K562 (cell line): ENCODE measurements at regions not wholly inside any gene's neighbourhood (a gene's known extent, or its start where the extent isn't known, plus 50 kb on each side); places are given as distances from the start of the nearest gene placed in this dataset.

ENCODE experiments used
- ATAC-seq: fragments of 200-7000 bp; cut with Tn5 transposase; 3 replicates; pipeline ENCODE4 v1.9.1; 2020; ENCODE audit warnings: moderate library complexity
- BruUV-seq: library from RNA; stranded (reverse); fragments of 400-500 nt; replicated peaks from 2 replicates; lab custom pipeline; 2021; lab: Mats Ljungman, UMichigan
- CTCF ChIA-PET: fragments of 300-600 bp; formaldehyde crosslinking; extraction: SDS; loops from one replicate; lab custom pipeline; 2021; ENCODE audit warnings: low intra/inter-chr PET ratio; lab: Yijun Ruan, JAX
- POLR2A ChIA-PET: fragments of 300-600, 350-650 bp; sonication (Branson Sonifier 250); formaldehyde crosslinking; extraction: SDS; loops from one replicate; lab custom pipeline; 2021; ENCODE audit warnings: antibody characterized with exemption, inconsistent platforms; lab: Yijun Ruan, JAX
- DNase-seq, 4 experiments: peaks; one replicate each; pipeline versions ENCODE4 v3.0.0 to v3.0.0-alpha.2; 2011 to 2018; ENCODE audit warnings: low spot score in 3 of 4, mixed read lengths in 3 of 4; ENCODE audit errors: extremely low read depth in 1 of 4
- FAIRE-seq: peaks from 2 replicates; lab custom pipeline; 2011; peaks lifted over from hg19 to GRCh38; lab: Jason Lieb, UNC
- H2AFZ ChIP-seq: 2 replicates; pipeline ENCODE4 v1.6.0; 2011; ENCODE audit warnings: low read depth, low read length, control low read depth, inconsistent platforms
- H3K27ac ChIP-seq: fragments of 200-600 bp; 3 replicates; pipeline ENCODE4 v1.8.0; 2011; ENCODE audit warnings: low read depth, mild to moderate bottlenecking, control low read depth, inconsistent platforms, low read length, moderate library complexity, mixed read lengths; ENCODE audit errors: extremely low read depth
- H3K27me3 ChIP-seq, 2 experiments: fragments of 300-600 bp in 1 of 2; 2 replicates in 1 of 2; 3 replicates in 1 of 2; pipeline versions ENCODE4 v1.6.0 to v1.8.0; 2011; ENCODE audit warnings: inconsistent platforms in 2 of 2, low read length in 2 of 2, mild to moderate bottlenecking in 1 of 2, mixed read lengths in 1 of 2, moderate library complexity in 1 of 2; ENCODE audit not compliant: control insufficient read depth in 2 of 2, insufficient read depth in 2 of 2
- H3K36me3 ChIP-seq: fragments of 300-600 bp; 3 replicates; pipeline ENCODE4 v1.8.0; 2011; ENCODE audit warnings: mild to moderate bottlenecking, low read length, inconsistent platforms; ENCODE audit not compliant: control insufficient read depth, insufficient read depth
- H3K4me1 ChIP-seq, 2 experiments: fragments of 200-600 bp in 1 of 2; replicated peaks in 1 of 2; 2 replicates in 1 of 2; 3 replicates in 1 of 2; pipeline versions ENCODE4 v1.5.1 to v1.8.0; 2011; ENCODE audit warnings: inconsistent platforms in 2 of 2, low read length in 2 of 2, mild to moderate bottlenecking in 1 of 2, mixed read lengths in 1 of 2, moderate library complexity in 1 of 2; ENCODE audit not compliant: control insufficient read depth in 2 of 2, insufficient read depth in 2 of 2
- H3K4me2 ChIP-seq: 2 replicates; pipeline ENCODE4 v1.6.1; 2011; ENCODE audit warnings: low read length, control low read depth, inconsistent platforms, mixed read lengths; ENCODE audit not compliant: insufficient read depth
- H3K4me3 ChIP-seq: fragments of 200-600 bp; sonication (generic), shearing (Covaris generic); 2 replicates; pipeline ENCODE4 v1.5.1; 2016; ENCODE audit warnings: control low read depth, inconsistent platforms
- H3K79me2 ChIP-seq: fragments of 200-600 bp; 3 replicates; pipeline ENCODE4 v1.8.0; 2011; ENCODE audit warnings: low read length, inconsistent platforms; ENCODE audit not compliant: control insufficient read depth, insufficient read depth
- H3K9ac ChIP-seq, 2 experiments: 2 replicates each; pipeline versions ENCODE4 v1.6.0 to v1.6.1; 2011; ENCODE audit warnings: low read depth in 2 of 2, low read length in 2 of 2, control low read depth in 1 of 2, inconsistent platforms in 1 of 2, mild to moderate bottlenecking in 1 of 2, mixed read lengths in 1 of 2; ENCODE audit not compliant: insufficient read depth in 1 of 2
- H3K9me1 ChIP-seq: one replicate; pipeline ENCODE4 v1.6.0; 2011; ENCODE audit warnings: inconsistent platforms, mild to moderate bottlenecking, low read length, moderate library complexity; ENCODE audit not compliant: control insufficient read depth, insufficient read depth
- H3K9me3 ChIP-seq: replicated peaks from 2 replicates; pipeline ENCODE4 v1.5.1; 2011; ENCODE audit warnings: low read depth, low read length, inconsistent platforms; ENCODE audit not compliant: control insufficient read depth, insufficient read depth
- H4K20me1 ChIP-seq: replicated peaks from 2 replicates; pipeline ENCODE4 v1.6.1; 2011; ENCODE audit warnings: low read length, inconsistent platforms, mixed read lengths; ENCODE audit not compliant: control insufficient read depth, insufficient read depth
- ARID3B ChIP-seq: fragments of 250-450 bp; sonication (Bioruptor Pico); IDR thresholded peaks from 2 replicates; pipeline ENCODE4 v1.4.0; 2020; ENCODE audit warnings: borderline replicate concordance
- DIDO1 ChIP-seq: fragments of 450-650 bp; IDR thresholded peaks from 2 replicates; pipeline ENCODE4 v1.6.1; 2016; ENCODE audit warnings: low read depth, missing biosample characterization, missing genetic modification characterization
- ERF ChIP-seq: fragments of 450-650 bp; formaldehyde crosslinking; IDR thresholded peaks from 2 replicates; pipeline ENCODE4 v1.4.0; 2020; ENCODE audit warnings: mild to moderate bottlenecking, mixed read lengths
- ESRRA ChIP-seq: fragments of 450-650 bp; IDR thresholded peaks from 2 replicates; pipeline ENCODE4 v1.6.1; 2014; ENCODE audit warnings: low read depth, mild to moderate bottlenecking, moderate library complexity, borderline replicate concordance
- ETS1 ChIP-seq: conservative IDR thresholded peaks from 2 replicates; pipeline ENCODE4 v1.6.1; 2011; ENCODE audit warnings: low read depth, mild to moderate bottlenecking, low read length; ENCODE audit not compliant: control insufficient read depth
- WGBS: fragments of 100-300 bp; shearing (Covaris generic); methylation state at CpG from one replicate; pipeline ENCODE4 v1.1.6; 2016; ENCODE audit warnings: low coverage, mixed read lengths; ENCODE audit not compliant: insufficient coverage; ENCODE audit errors: missing lambda C conversion rate; 5-methylcytosine and 5-hydroxymethylcytosine counted together
- in situ Hi-C: fragments of 300-500 bp; cut with MboI; formaldehyde crosslinking; loops from 4 replicates; pipeline ENCODE4 v1.15.0; 2018; ENCODE audit warnings: inconsistent platforms, mixed read lengths
- intact Hi-C: fragments of 100-400 bp; cut with micrococcal nuclease; formaldehyde crosslinking; loops from 2 replicates; pipeline ENCODE4 v1.14.2; 2022

GRCh38 chr7:119281181-119281846, 991.7 kb upstream of the KCND2 start:
- DNase-seq, result no peak
- Histone ChIP-seq H3K4me1 (no peaks in the 10 kb centered on the region), H3K9me1 (no peaks in the 10 kb centered on the region), H2AFZ (no peak overlapping the region), H3K27me3 (no peaks in the 10 kb centered on the region), H3K9ac (no peak overlapping the region), H3K4me3 (no peak overlapping the region), H3K36me3 (no peaks in the 10 kb centered on the region), H3K27ac (no peak overlapping the region), H3K4me2 (no peak overlapping the region), H4K20me1 (no peaks in the 10 kb centered on the region), H3K79me2 (no peaks in the 10 kb centered on the region), H3K9me3 (no peaks in the 10 kb centered on the region; the same call in 1 of the 2 replicates)
- intact Hi-C loops, result no loop called here
- in situ Hi-C loops, result no loop called here
- ATAC-seq, result no peak
- no TSS peak for BruUV-seq
- CTCF ChIA-PET, result no interaction called here
- FAIRE-seq, result no peak
- TF ChIP-seq ERF, result no peak
- TF ChIP-seq ETS1, result no peak
- 0% methylated on average over 1 of the region's 1 CpG for WGBS
- POLR2A ChIA-PET, result no interaction called here

- Histone ChIP-seq H3K4me2 (no peak overlapping the region), H3K9me1 (no peaks in the 10 kb centered on the region), H3K9ac (no peak overlapping the region), H2AFZ (no peak overlapping the region), H3K4me3 (no peak overlapping the region), H3K27ac (no peak overlapping the region), H3K36me3 (no peaks in the 10 kb centered on the region), H3K9me3 (no peaks in the 10 kb centered on the region; the same call in 1 of the 2 replicates), H3K27me3 (no peaks in the 10 kb centered on the region), H3K4me1 (no peaks in the 10 kb centered on the region), H4K20me1 (no peaks in the 10 kb centered on the region), H3K79me2 (no peaks in the 10 kb centered on the region)
- ChIA-PET POLR2A (no interaction called here), CTCF (no interaction called here)
- intact Hi-C loops, result no loop called here
- no peak for FAIRE-seq
- WGBS, result 0% methylated on average over 3 of the region's 3 CpGs
- in situ Hi-C loops, result no loop called here
- no peak for DNase-seq
- no TSS peak for BruUV-seq
- no peak for ATAC-seq
- TF ChIP-seq ARID3B (CRISPR knock-in tag) (no peak), ESRRA (no peak), DIDO1 (no peak)
Measured at GRCh38 chr7:119283353-119283752, 989.6 kb upstream of the KCND2 start.
